Spleen (tissue), 7 donors: ENCODE measurements at regions not wholly inside any gene's neighbourhood (a gene's known extent, or its start where the extent isn't known, plus 50 kb on each side); places are given as distances from the start of the nearest gene placed in this dataset.

Source experiments
- POLR2A ChIP-seq, 3 donors: fragments of 450-650 bp; IDR thresholded peaks; one replicate each; pipeline ENCODE4 v1.5.1; 2017; ENCODE audit warnings: antibody characterized with exemption in 3 of 3, mild to moderate bottlenecking in 1 of 3
- POLR2AphosphoS5 ChIP-seq, 3 donors: sonication (generic); formaldehyde crosslinking; IDR thresholded peaks; one replicate each; pipeline ENCODE4 v1.5.1; 2017; ENCODE audit warnings: antibody characterized with exemption in 3 of 3
- TF ChIP-seq, protein P1 (sequence below), 11 experiments: fragments of 200-600 bp in 7 of 11; fragments of 450-650 bp in 4 of 11; sonication (generic) in 4 of 11; IDR thresholded peaks in 8 of 11; conservative IDR thresholded peaks in 3 of 11; 1 replicate in 7 of 11; 2 replicates in 4 of 11; pipeline versions ENCODE4 v1.4.0 to v1.8.0; 2016 to 2021; ENCODE audit warnings: antibody characterized with exemption in 11 of 11, inconsistent platforms in 4 of 11, mild to moderate bottlenecking in 1 of 11
- donor health status: DM: no; HTN: no; CAD: no; lungs with moderate emphysema.
- donor health status: DM: no; HTN: no; CAD: no.
- donor health status: DM: no; HTN: no; CAD: no.

DNA sequence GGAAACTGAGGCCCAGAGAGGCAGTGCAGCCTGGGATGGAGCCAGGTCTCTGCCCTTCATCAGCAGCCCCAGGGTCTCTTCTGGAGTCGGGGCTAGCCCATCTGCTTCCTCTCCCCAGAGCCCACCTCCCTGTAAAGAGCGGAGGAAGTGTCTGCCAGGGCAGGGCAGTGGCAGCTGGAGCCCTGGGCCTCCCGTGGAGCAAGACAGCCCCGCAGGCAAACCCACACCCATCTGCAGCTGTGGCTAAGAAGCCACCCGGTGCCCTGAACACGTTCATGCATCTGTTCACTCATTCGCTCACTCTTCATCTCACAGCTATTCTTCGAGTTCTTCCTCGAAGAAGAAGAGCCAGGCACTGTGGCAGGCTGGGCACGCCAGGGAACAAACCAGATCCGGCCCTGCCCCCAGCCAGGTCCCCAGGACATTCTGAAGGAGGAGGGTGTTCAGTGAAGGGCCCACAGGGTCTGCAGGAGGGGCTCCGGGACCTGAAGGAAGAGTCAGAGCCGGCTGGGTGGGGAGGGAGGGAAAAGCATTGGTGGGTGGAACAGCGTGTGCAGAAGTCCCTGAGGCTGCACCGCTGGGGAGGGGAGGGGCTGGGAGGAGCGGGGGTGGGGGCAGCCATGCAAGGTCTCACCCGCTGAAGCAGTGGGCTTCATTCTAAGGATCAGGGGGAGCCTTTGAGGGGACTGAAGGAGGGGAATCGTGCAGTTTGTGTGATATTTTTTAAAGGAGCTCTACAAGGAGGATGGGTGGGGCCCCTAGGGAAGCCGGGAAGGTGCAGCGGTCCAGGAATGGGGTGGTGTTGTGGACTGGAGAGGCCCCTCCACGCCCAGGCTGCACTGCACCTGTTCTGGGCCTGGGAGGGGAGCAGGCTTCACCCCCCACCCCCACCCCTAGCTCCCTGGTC lies 99.1 kb downstream of the UNCX start:
- TF ChIP-seq, protein P1, sequence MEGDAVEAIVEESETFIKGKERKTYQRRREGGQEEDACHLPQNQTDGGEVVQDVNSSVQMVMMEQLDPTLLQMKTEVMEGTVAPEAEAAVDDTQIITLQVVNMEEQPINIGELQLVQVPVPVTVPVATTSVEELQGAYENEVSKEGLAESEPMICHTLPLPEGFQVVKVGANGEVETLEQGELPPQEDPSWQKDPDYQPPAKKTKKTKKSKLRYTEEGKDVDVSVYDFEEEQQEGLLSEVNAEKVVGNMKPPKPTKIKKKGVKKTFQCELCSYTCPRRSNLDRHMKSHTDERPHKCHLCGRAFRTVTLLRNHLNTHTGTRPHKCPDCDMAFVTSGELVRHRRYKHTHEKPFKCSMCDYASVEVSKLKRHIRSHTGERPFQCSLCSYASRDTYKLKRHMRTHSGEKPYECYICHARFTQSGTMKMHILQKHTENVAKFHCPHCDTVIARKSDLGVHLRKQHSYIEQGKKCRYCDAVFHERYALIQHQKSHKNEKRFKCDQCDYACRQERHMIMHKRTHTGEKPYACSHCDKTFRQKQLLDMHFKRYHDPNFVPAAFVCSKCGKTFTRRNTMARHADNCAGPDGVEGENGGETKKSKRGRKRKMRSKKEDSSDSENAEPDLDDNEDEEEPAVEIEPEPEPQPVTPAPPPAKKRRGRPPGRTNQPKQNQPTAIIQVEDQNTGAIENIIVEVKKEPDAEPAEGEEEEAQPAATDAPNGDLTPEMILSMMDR (IDR thresholded peaks at IDR 0.05 in 8 of 11, conservative IDR thresholded peaks at IDR 0.05 in 3 of 11) = no peak
- TF ChIP-seq POLR2A (IDR thresholded peaks at IDR 0.05) = no peak
- TF ChIP-seq POLR2AphosphoS5 (IDR thresholded peaks at IDR 0.05) = no peak
